ENCODE measurements at regions not wholly inside any gene's neighbourhood (a gene's known extent, or its start where the extent isn't known, plus 50 kb on each side); places are given as distances from the start of the nearest gene placed in this dataset.

DNA sequence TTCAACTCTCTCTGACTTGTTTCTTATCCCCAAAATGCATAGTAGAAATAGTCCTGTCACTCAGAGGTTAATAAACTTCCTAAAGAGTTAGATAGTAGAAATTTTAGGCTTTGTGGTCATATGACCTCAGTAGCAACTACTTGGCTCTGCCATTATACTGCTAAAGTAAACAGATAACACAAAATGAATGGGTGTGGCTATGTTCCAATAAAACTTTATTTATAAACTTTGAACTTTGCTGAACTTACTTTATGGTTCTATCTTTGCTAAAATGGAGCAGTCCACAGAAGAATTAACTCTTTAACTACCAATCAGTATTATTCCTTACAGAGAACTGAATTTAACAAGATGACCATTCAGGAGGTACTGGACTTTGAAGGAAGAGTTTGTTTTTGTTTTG is 393.6 kb upstream of the CDIN1 start:
- DNase-seq (ENCODE audit: low read depth, low spot score) = no peak
- no peak overlapping the region for H3K27ac ChIP-seq (ENCODE audit: low read length)
- H3K4me3 ChIP-seq (ENCODE audit: low read depth in 2 of 2, low read length in 2 of 2) = no peak overlapping the region
- ChIA-PET POLR2A (no interaction called here), CTCF (interaction anchor here (0.6 kb wide), 1 partner anchor 343 kb away, joined by 3 read pairs; no protein-coding TSS in a partner anchor)
- no peaks in the 10 kb centered on the region for H3K36me3 ChIP-seq (ENCODE audit: control insufficient read depth, insufficient read depth, low read length)
- TF ChIP-seq SIN3A (IDR thresholded peaks at IDR 0.05; ENCODE audit: borderline replicate concordance, insufficient read depth, low read depth, low read length) = no peak
- H3K9me3 ChIP-seq (ENCODE audit: control insufficient read depth, insufficient read depth, low read depth, low read length) = peaks cover under 1% of the 10 kb centered on the region; the same call in 1 of the 2 replicates
- no peak for ATAC-seq
- in situ Hi-C loops (cut with HindIII; ENCODE audit: low pct_unique_long_range_greater_than_20kb, low sequenced_read_pairs) = no loop called here
- no peaks in the 10 kb centered on the region for H3K4me1 ChIP-seq (ENCODE audit: control insufficient read depth, insufficient read depth, low read length)
- no TSS peak for BruUV-seq (replicated peaks)
- intact Hi-C loops (cut with micrococcal nuclease; ENCODE audit: unreplicated experiment) = no loop called here
- H3K27me3 ChIP-seq (ENCODE audit: control insufficient read depth, insufficient read depth, low read length) = no peaks in the 10 kb centered on the region

DNA sequence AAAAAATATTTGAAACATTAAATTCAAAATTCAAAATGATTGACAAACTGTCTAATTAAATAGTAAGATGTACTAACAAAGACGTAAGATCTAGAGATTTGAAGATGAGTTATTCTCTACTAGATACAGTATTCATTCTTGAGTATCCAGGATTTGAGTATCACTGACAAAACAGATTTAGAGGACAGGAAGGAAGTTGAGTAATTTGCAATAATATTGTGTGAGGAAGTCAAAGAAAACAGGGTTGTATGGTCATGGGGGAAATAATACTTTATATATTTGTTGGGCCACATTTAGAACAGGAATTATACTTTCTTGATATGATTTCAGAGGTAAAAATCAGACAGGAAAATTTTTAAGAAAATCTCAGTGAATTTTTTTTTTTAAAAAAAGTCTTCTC is 393.1 kb upstream of the CDIN1 start:
- Histone ChIP-seq H3K27ac (ENCODE audit: low read length) (no peak overlapping the region), H3K4me3 (ENCODE audit: low read depth in 2 of 2, low read length in 2 of 2) (no peak overlapping the region), H3K36me3 (ENCODE audit: control insufficient read depth, insufficient read depth, low read length) (no peaks in the 10 kb centered on the region), H3K27me3 (ENCODE audit: control insufficient read depth, insufficient read depth, low read length) (no peaks in the 10 kb centered on the region), H3K4me1 (ENCODE audit: control insufficient read depth, insufficient read depth, low read length) (no peaks in the 10 kb centered on the region), H3K9me3 (ENCODE audit: control insufficient read depth, insufficient read depth, low read depth, low read length) (peaks cover 3% of the 10 kb centered on the region; the same call in 1 of the 2 replicates)
- no TSS peak for BruUV-seq (replicated peaks)
- intact Hi-C loops (cut with micrococcal nuclease; ENCODE audit: unreplicated experiment) (no loop called here), in situ Hi-C loops (cut with HindIII; ENCODE audit: low pct_unique_long_range_greater_than_20kb, low sequenced_read_pairs) (no loop called here)
- DNase-seq (ENCODE audit: low read depth, low spot score) (no peak), ATAC-seq (no peak)
- TF ChIP-seq TCF7L2 (IDR thresholded peaks at IDR 0.05; ENCODE audit: low read depth, low read length) = no peak
- TF ChIP-seq, protein P1, sequence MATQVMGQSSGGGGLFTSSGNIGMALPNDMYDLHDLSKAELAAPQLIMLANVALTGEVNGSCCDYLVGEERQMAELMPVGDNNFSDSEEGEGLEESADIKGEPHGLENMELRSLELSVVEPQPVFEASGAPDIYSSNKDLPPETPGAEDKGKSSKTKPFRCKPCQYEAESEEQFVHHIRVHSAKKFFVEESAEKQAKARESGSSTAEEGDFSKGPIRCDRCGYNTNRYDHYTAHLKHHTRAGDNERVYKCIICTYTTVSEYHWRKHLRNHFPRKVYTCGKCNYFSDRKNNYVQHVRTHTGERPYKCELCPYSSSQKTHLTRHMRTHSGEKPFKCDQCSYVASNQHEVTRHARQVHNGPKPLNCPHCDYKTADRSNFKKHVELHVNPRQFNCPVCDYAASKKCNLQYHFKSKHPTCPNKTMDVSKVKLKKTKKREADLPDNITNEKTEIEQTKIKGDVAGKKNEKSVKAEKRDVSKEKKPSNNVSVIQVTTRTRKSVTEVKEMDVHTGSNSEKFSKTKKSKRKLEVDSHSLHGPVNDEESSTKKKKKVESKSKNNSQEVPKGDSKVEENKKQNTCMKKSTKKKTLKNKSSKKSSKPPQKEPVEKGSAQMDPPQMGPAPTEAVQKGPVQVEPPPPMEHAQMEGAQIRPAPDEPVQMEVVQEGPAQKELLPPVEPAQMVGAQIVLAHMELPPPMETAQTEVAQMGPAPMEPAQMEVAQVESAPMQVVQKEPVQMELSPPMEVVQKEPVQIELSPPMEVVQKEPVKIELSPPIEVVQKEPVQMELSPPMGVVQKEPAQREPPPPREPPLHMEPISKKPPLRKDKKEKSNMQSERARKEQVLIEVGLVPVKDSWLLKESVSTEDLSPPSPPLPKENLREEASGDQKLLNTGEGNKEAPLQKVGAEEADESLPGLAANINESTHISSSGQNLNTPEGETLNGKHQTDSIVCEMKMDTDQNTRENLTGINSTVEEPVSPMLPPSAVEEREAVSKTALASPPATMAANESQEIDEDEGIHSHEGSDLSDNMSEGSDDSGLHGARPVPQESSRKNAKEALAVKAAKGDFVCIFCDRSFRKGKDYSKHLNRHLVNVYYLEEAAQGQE (IDR thresholded peaks at IDR 0.05; ENCODE audit: insufficient read depth in 1 of 2, low read depth in 2 of 2, low read length in 1 of 2) = no peak
- TF ChIP-seq, protein P2, sequence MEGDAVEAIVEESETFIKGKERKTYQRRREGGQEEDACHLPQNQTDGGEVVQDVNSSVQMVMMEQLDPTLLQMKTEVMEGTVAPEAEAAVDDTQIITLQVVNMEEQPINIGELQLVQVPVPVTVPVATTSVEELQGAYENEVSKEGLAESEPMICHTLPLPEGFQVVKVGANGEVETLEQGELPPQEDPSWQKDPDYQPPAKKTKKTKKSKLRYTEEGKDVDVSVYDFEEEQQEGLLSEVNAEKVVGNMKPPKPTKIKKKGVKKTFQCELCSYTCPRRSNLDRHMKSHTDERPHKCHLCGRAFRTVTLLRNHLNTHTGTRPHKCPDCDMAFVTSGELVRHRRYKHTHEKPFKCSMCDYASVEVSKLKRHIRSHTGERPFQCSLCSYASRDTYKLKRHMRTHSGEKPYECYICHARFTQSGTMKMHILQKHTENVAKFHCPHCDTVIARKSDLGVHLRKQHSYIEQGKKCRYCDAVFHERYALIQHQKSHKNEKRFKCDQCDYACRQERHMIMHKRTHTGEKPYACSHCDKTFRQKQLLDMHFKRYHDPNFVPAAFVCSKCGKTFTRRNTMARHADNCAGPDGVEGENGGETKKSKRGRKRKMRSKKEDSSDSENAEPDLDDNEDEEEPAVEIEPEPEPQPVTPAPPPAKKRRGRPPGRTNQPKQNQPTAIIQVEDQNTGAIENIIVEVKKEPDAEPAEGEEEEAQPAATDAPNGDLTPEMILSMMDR (IDR thresholded peaks at IDR 0.05) = no peak
- no peak for TF ChIP-seq POLR2AphosphoS5 (IDR thresholded peaks at IDR 0.05; ENCODE audit: low read depth, low read length)
- TF ChIP-seq SIN3A (IDR thresholded peaks at IDR 0.05; ENCODE audit: borderline replicate concordance, insufficient read depth, low read depth, low read length) = no peak
- ChIA-PET CTCF (no interaction called here), POLR2A (no interaction called here)

DNA sequence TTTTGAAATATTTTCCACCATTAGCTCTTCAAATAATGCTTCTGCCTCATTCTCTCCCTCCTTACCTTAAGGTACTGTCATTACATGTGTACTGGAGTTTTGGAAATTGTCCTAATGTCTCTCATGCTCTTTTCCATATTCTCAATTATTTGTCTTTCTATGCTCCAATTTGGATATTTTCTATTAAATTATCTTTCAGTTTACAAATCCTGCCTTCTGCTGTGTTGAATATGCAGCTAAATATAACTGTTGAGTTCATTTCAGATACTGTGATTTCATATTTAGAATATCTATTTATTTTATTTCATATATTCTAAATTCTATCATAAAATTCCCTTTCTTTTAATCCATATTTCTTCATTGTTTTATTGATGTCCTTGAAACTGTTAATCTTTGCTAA is 388.0 kb upstream of the CDIN1 start:
- BruUV-seq (replicated peaks) = no TSS peak
- Histone ChIP-seq H3K4me3 (ENCODE audit: low read depth in 2 of 2, low read length in 2 of 2) (no peak overlapping the region), H3K27me3 (ENCODE audit: control insufficient read depth, insufficient read depth, low read length) (no peaks in the 10 kb centered on the region), H3K27ac (ENCODE audit: low read length) (no peak overlapping the region), H3K4me1 (ENCODE audit: control insufficient read depth, insufficient read depth, low read length) (no peaks in the 10 kb centered on the region), H3K9me3 (ENCODE audit: control insufficient read depth, insufficient read depth, low read depth, low read length) (peaks cover 6% of the 10 kb centered on the region; the same call in 1 of the 2 replicates), H3K36me3 (ENCODE audit: control insufficient read depth, insufficient read depth, low read length) (no peaks in the 10 kb centered on the region)
- in situ Hi-C loops (cut with HindIII; ENCODE audit: low pct_unique_long_range_greater_than_20kb, low sequenced_read_pairs) (no loop called here), intact Hi-C loops (cut with micrococcal nuclease; ENCODE audit: unreplicated experiment) (no loop called here)
- DNase-seq (ENCODE audit: low read depth, low spot score) = no peak
- TF ChIP-seq, protein P1 (IDR thresholded peaks at IDR 0.05; ENCODE audit: insufficient read depth in 1 of 2, low read depth in 2 of 2, low read length in 1 of 2) = no peak
- TF ChIP-seq POLR2AphosphoS5 (IDR thresholded peaks at IDR 0.05; ENCODE audit: low read depth, low read length) = no peak
- TF ChIP-seq SIN3A (IDR thresholded peaks at IDR 0.05; ENCODE audit: borderline replicate concordance, insufficient read depth, low read depth, low read length) = no peak
- TF ChIP-seq TCF7L2 (IDR thresholded peaks at IDR 0.05; ENCODE audit: low read depth, low read length) = no peak
- TF ChIP-seq, protein P2 (IDR thresholded peaks at IDR 0.05) = no peak
- ChIA-PET CTCF (no interaction called here), POLR2A (no interaction called here)
- ATAC-seq = no peak

All from Panc1 (cell line).